ENCODE measurements at regions not wholly inside any gene's neighbourhood (a gene's known extent, or its start where the extent isn't known, plus 50 kb on each side); places are given as distances from the start of the nearest gene placed in this dataset.

GRCh38 chrX:150236327-150236726 is 126.8 kb upstream of the MAMLD1 start:
- TF ChIP-seq CTCF (IDR thresholded peaks at IDR 0.05) (no peak), POLR2A (IDR thresholded peaks at IDR 0.05) (no peak)
